Astrocyte (in vitro differentiated cells and primary cell): ENCODE measurements at regions not wholly inside any gene's neighbourhood (a gene's known extent, or its start where the extent isn't known, plus 50 kb on each side); places are given as distances from the start of the nearest gene placed in this dataset.

Source experiments
- CTCF ChIP-seq: IDR thresholded peaks from 2 replicates; pipeline ENCODE4 v1.5.1; 2011; ENCODE audit warnings: low read depth, mild to moderate bottlenecking, inconsistent platforms, low read length, moderate library complexity; ENCODE audit not compliant: insufficient read depth
- EZH2 ChIP-seq: IDR thresholded peaks from 2 replicates; pipeline ENCODE4 v1.6.1; 2012; ENCODE audit warnings: mild to moderate bottlenecking, low read length, inconsistent platforms; ENCODE audit not compliant: insufficient read depth

GRCh38 chr1:218525031-218525430 is 179.9 kb downstream of the TGFB2 start:
- TF ChIP-seq CTCF = no peak
- TF ChIP-seq EZH2 = no peak
